WTC11 (cell line): ENCODE measurements at regions not wholly inside any gene's neighbourhood (a gene's known extent, or its start where the extent isn't known, plus 50 kb on each side); places are given as distances from the start of the nearest gene placed in this dataset.
"Not testable (repeated sequence)": the region's sequence is repeated elsewhere in the genome, so short reads cannot be mapped to it uniquely, and the experiment has no call there.

Experiments used
- ATAC-seq: fragments of 200-7000 bp; cut with Tn5 transposase; 2 replicates; pipeline ENCODE4 v1.10.0; 2021; ENCODE audit warnings: mild to moderate bottlenecking, moderate library complexity
- CTCF ChIA-PET: fragments of 300-600 bp; sonication (Branson Sonifier 250); formaldehyde crosslinking; loops from one replicate; lab custom pipeline; 2021; ENCODE audit warnings: antibody characterized with exemption; lab: Charles Lee
- POLR2A ChIA-PET: fragments of 350-600 bp; sonication (Branson Sonifier 250); formaldehyde crosslinking; loops from one replicate; lab custom pipeline; 2021; ENCODE audit warnings: antibody characterized with exemption; lab: Charles Lee
- DNase-seq: peaks from one replicate; pipeline ENCODE4 v3.0.0; 2021; ENCODE audit warnings: low spot score
- H3K27ac Mint-ChIP-seq: 2 replicates; pipeline ENCODE4 v1.8.0; 2021; ENCODE audit warnings: mixed read lengths
- H3K27me3 Mint-ChIP-seq: 2 replicates; pipeline ENCODE4 v1.8.0; 2021; ENCODE audit warnings: low read depth, mild to moderate bottlenecking, moderate library complexity, mixed read lengths
- H3K36me3 Mint-ChIP-seq: 2 replicates; pipeline ENCODE4 v1.8.0; 2021; ENCODE audit warnings: mixed read lengths
- H3K4me1 Mint-ChIP-seq: 2 replicates; pipeline ENCODE4 v1.8.0; 2022; ENCODE audit warnings: mixed read lengths
- H3K4me3 Mint-ChIP-seq: 2 replicates; pipeline ENCODE4 v1.8.0; 2021; ENCODE audit warnings: mild to moderate bottlenecking, moderate library complexity, mixed read lengths
- H3K9me3 Mint-ChIP-seq: 2 replicates; pipeline ENCODE4 v1.8.0; 2021; ENCODE audit warnings: mixed read lengths
- AFF4 ChIP-seq: sonication (generic); formaldehyde crosslinking; IDR thresholded peaks from 2 replicates; pipeline ENCODE4 v1.8.1; 2023; ENCODE audit warnings: mild to moderate bottlenecking, missing genetic modification reagents, borderline replicate concordance
- CREM ChIP-seq: sonication (generic); formaldehyde crosslinking; IDR thresholded peaks from 2 replicates; pipeline ENCODE4 v1.8.1; 2022; ENCODE audit warnings: mild to moderate bottlenecking, missing genetic modification reagents, moderate library complexity
- ELF4 ChIP-seq: sonication (generic); formaldehyde crosslinking; IDR thresholded peaks from 2 replicates; pipeline ENCODE4 v1.8.1; 2022; ENCODE audit warnings: low read depth, mild to moderate bottlenecking, moderate library complexity, missing genetic modification reagents
- FOXJ3 ChIP-seq: sonication (generic); formaldehyde crosslinking; IDR thresholded peaks from 2 replicates; pipeline ENCODE4 v1.9.0; 2021; ENCODE audit warnings: missing genetic modification reagents, mild to moderate bottlenecking, borderline replicate concordance
- OVOL2 ChIP-seq: fragments of 250-450 bp; sonication (Bioruptor Pico); IDR thresholded peaks from 2 replicates; pipeline ENCODE4 v1.9.0; 2021; ENCODE audit warnings: mild to moderate bottlenecking, borderline replicate concordance
- USF1 ChIP-seq: sonication (generic); formaldehyde crosslinking; IDR thresholded peaks from 2 replicates; pipeline ENCODE4 v1.8.0; 2022; ENCODE audit warnings: mild to moderate bottlenecking, missing genetic modification reagents
- ZBTB43 ChIP-seq: sonication (generic); formaldehyde crosslinking; IDR thresholded peaks from 2 replicates; pipeline ENCODE4 v1.8.1; 2023; ENCODE audit warnings: mild to moderate bottlenecking, missing genetic modification reagents
- ZNF671 ChIP-seq: fragments of 250-450 bp; sonication (Bioruptor Pico); IDR thresholded peaks from 2 replicates; pipeline ENCODE4 v1.8.0; 2021; ENCODE audit warnings: mild to moderate bottlenecking
- TF ChIP-seq, protein P1 (sequence below): sonication (generic); formaldehyde crosslinking; IDR thresholded peaks from 2 replicates; pipeline ENCODE4 v1.8.0; 2022; ENCODE audit warnings: mild to moderate bottlenecking, missing genetic modification reagents
- TF ChIP-seq, protein P2 (sequence below): sonication (generic); formaldehyde crosslinking; IDR thresholded peaks from 2 replicates; pipeline ENCODE4 v1.8.0; 2022; ENCODE audit warnings: mild to moderate bottlenecking, missing genetic modification reagents
- TF ChIP-seq, protein P3 (sequence below): sonication (generic); formaldehyde crosslinking; IDR thresholded peaks from 2 replicates; pipeline ENCODE4 v1.8.1; 2023; ENCODE audit warnings: mild to moderate bottlenecking, missing genetic modification reagents, moderate library complexity
- TF ChIP-seq, protein P4 (sequence below): fragments of 250-450 bp; sonication (Bioruptor Pico); IDR thresholded peaks from 2 replicates; pipeline ENCODE4 v1.9.0; 2021; ENCODE audit warnings: mild to moderate bottlenecking

GRCh38 chr11:23318670-23319069, 458.4 kb upstream of the CCDC179 start:
- H3K27ac Mint-ChIP-seq, result no peak overlapping the region
- H3K9me3 Mint-ChIP-seq, result peaks cover 48% of the 10 kb centered on the region
- H3K36me3 Mint-ChIP-seq, result peaks cover 41% of the 10 kb centered on the region
- ATAC-seq (no peak), DNase-seq (no peak)
- POLR2A ChIA-PET, result no interaction called here
- TF ChIP-seq ZBTB43 (CRISPR knock-in tag) (no peak), FOXJ3 (CRISPR knock-in tag) (no peak), ELF4 (CRISPR knock-in tag) (no peak), OVOL2 (CRISPR knock-in tag) (no peak), USF1 (CRISPR knock-in tag) (no peak), ZNF671 (CRISPR knock-in tag) (no peak), CREM (no peak), AFF4 (CRISPR knock-in tag) (no peak)
- TF ChIP-seq, protein P1, sequence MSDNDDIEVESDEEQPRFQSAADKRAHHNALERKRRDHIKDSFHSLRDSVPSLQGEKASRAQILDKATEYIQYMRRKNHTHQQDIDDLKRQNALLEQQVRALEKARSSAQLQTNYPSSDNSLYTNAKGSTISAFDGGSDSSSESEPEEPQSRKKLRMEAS (CRISPR knock-in tag), result no peak
- TF ChIP-seq, protein P2, sequence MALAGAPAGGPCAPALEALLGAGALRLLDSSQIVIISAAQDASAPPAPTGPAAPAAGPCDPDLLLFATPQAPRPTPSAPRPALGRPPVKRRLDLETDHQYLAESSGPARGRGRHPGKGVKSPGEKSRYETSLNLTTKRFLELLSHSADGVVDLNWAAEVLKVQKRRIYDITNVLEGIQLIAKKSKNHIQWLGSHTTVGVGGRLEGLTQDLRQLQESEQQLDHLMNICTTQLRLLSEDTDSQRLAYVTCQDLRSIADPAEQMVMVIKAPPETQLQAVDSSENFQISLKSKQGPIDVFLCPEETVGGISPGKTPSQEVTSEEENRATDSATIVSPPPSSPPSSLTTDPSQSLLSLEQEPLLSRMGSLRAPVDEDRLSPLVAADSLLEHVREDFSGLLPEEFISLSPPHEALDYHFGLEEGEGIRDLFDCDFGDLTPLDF (CRISPR knock-in tag), result no peak
- TF ChIP-seq, protein P3, sequence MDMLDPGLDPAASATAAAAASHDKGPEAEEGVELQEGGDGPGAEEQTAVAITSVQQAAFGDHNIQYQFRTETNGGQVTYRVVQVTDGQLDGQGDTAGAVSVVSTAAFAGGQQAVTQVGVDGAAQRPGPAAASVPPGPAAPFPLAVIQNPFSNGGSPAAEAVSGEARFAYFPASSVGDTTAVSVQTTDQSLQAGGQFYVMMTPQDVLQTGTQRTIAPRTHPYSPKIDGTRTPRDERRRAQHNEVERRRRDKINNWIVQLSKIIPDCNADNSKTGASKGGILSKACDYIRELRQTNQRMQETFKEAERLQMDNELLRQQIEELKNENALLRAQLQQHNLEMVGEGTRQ (CRISPR knock-in tag), result no peak
- TF ChIP-seq, protein P4, sequence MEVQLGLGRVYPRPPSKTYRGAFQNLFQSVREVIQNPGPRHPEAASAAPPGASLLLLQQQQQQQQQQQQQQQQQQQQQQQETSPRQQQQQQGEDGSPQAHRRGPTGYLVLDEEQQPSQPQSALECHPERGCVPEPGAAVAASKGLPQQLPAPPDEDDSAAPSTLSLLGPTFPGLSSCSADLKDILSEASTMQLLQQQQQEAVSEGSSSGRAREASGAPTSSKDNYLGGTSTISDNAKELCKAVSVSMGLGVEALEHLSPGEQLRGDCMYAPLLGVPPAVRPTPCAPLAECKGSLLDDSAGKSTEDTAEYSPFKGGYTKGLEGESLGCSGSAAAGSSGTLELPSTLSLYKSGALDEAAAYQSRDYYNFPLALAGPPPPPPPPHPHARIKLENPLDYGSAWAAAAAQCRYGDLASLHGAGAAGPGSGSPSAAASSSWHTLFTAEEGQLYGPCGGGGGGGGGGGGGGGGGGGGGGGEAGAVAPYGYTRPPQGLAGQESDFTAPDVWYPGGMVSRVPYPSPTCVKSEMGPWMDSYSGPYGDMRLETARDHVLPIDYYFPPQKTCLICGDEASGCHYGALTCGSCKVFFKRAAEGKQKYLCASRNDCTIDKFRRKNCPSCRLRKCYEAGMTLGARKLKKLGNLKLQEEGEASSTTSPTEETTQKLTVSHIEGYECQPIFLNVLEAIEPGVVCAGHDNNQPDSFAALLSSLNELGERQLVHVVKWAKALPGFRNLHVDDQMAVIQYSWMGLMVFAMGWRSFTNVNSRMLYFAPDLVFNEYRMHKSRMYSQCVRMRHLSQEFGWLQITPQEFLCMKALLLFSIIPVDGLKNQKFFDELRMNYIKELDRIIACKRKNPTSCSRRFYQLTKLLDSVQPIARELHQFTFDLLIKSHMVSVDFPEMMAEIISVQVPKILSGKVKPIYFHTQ, result no peak
- peaks cover 2% of the 10 kb centered on the region; the same call in 1 of the 2 replicates for H3K27me3 Mint-ChIP-seq
- CTCF ChIA-PET, result no interaction called here
- H3K4me3 Mint-ChIP-seq, result no peak overlapping the region
- H3K4me1 Mint-ChIP-seq, result no peaks in the 10 kb centered on the region

DNA sequence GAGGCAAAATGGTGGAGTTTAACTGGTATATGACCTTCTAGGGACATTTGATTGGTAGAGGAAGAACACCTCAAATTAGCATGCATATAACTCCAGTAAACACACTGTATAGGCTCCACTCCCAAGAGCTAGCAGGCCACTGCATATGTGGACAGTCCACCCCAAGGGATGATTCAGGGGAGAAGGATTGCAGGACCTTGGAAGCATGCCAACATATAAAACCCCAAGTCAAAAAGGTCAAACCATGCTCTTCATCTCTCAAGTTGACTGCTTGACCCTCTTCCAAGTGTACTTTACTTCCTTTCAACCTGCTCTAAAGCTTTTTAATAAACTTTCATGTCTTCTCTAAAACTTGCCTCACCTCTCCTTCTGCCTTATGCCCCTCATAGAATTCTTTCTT, 459.9 kb upstream of the CCDC179 start:
- H3K27ac Mint-ChIP-seq, result no peak overlapping the region
- TF ChIP-seq AFF4 (CRISPR knock-in tag), result no peak
- TF ChIP-seq, all 79 proteins: peak for 0
- H3K4me1 Mint-ChIP-seq, result no peaks in the 10 kb centered on the region
- DNase-seq (no peak), ATAC-seq (no peak)
- POLR2A ChIA-PET, result no interaction called here
- H3K36me3 Mint-ChIP-seq, result peaks cover 51% of the 10 kb centered on the region
- H3K4me3 Mint-ChIP-seq, result no peak overlapping the region
- CTCF ChIA-PET, result no interaction called here
- peaks cover 63% of the 10 kb centered on the region for H3K9me3 Mint-ChIP-seq
- H3K27me3 Mint-ChIP-seq, result peaks cover 2% of the 10 kb centered on the region; the same call in 1 of the 2 replicates

- H3K27ac Mint-ChIP-seq, H3K27me3 Mint-ChIP-seq, H3K4me1 Mint-ChIP-seq, POLR2A ChIA-PET, ATAC-seq, H3K4me3 Mint-ChIP-seq, CTCF ChIA-PET, H3K36me3 Mint-ChIP-seq, DNase-seq: not testable (repeated sequence)
- peaks cover 14% of the 10 kb centered on the region for H3K9me3 Mint-ChIP-seq
These were observed 475.3 kb upstream of the CCDC179 start for GRCh38 chr11:23335586-23335985.
